ENCODE measurements at regions not wholly inside any gene's neighbourhood (a gene's known extent, or its start where the extent isn't known, plus 50 kb on each side); places are given as distances from the start of the nearest gene placed in this dataset.

DNA sequence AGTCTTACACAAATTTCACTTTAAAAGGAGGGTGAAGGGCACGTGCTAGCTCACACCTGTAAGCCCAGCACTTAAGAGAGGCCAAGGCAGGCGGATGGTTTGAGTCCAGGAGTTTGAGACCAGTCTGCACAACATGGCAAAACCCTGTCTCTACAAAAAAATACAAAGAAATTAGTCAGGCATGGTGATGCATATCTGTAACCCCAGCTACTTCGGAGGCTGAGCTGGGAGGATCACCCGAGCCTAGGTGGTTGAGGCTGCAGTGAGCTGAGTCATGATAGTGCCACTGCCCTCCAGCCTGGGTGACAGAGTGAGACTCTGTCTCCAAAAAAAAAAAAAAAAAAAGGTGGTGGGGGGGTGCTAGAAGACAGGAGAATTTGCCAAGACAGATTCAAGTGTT lies 237.3 kb upstream of the KLF14 start:
- DNase-seq = peak; percentile 64

DNA sequence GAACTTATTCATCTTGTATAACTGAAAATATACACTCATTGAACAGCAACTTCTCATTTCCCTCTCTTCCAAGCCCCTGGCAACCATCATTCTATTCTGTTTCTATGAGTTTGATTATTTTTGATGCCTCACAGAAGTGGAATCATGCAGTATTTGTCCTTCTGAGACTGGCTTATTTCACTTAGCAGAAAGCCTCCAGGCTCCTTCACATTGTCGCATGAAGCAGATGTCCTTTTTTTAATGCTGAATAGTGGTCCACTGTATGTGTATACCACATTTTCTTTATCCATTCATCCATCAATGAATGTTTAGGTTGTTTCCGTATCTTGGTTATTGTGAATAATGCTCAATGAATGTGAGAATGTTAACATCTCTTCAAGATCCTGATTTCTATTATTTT lies 238.2 kb upstream of the KLF14 start:
- no peak for DNase-seq

DNA sequence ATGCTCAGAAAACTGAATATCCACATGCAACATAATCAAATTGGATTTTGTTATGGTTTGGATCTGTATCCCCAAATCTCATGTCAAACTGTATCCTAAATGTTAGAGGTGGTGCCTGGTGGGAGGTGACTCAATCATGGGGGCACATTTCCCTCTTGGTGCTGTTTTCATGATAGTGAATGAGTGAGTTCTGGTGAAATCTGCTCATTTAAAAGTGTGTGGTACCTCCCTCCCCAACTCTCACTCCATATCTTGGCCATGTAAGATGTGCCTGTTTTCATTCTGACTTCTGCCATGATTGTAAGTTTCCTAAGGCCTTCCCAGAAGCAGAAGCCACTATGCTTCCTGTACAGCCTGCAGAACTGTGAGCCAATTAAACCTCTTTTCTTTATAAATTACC lies 239.6 kb upstream of the KLF14 start:
- DNase-seq = no peak

DNA sequence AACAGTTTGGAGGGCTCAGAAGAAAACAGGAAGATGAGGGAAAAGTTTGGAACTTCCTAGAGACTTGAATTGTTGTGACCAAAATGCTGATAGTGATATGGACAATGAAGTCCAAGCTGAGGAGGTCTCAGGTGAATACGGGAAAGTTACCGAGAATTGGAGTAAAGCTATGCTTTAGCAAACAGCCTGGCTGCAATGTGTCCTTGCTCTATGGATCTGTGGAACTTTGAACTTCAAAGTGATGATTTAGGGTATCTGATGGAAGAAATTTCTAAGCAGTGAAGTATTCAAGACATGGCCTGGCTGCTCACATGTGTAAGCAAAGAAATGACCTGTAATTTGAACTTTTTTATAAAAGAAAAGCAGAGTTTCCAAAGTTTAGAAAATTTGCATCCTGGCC lies 240.2 kb upstream of the KLF14 start:
- no peak for DNase-seq

DNA sequence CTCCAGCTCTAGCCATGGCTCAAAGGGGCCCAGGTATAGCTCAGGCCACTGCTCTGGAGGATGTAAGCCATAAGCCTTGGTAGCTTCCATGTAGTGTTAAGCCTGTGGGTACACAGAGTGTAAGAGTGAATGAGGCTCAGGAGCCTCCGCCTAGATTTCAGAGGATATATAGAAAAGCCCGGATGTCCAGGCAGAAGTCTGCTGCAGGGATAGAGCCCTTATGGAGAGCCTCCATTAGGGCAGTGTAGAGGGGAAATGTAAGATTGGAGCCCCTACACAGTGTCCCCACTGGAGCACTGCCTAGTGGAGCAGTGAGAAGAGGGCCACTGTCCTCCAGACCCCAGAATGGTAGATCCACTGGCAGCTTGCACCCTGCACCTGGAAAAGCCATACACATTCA lies 240.8 kb upstream of the KLF14 start:
- no peak for DNase-seq

DNA sequence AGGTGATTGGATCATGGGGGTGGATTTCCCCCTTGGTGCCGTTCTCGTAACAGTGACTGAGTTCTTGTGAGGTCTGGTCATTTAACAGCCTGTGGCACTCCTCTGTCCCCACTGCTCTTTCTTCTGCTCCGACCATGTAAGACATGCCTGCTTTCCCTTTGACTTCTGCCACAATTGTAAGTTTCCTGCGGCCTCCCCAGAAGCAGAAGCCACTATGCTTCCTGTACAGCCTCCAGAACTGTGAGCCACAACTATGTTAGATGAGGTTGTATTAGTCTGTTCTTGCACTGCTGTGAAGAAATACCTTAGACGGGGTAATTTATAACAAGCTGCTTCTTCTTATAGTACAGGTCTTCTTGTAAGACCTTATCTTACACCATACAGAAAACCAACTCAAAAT lies 241.7 kb upstream of the KLF14 start:
- DNase-seq = no peak

DNA sequence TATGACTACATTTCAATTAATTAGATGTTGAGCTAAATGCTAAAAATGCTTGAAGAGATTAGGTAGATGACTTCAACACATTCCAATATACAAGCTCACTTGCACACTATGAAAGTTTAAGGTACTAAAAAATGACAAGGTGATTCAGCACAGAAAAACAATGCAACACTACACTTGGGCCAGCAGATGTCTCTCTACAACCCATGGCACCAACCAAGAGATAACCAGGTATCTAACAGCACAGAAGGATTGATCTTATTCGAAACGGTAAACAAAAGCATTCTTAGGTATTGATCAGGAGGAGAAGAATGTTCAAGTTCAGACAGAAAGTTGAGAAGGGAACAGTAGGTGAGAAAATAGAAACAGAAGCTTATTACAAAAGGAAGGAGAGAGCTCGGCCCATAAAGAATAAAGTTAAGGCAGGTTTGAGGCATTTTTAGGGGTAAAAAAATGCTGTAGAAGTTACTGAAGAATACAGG lies 248.2 kb upstream of the KLF14 start:
- peak; percentile 75 for DNase-seq

GRCh38 chr7:130982651-130983050 lies 248.6 kb upstream of the KLF14 start:
- DNase-seq = no peak

GRCh38 chr7:130985361-130985760 lies 251.4 kb upstream of the KLF14 start:
- DNase-seq = peak; percentile 69

DNA sequence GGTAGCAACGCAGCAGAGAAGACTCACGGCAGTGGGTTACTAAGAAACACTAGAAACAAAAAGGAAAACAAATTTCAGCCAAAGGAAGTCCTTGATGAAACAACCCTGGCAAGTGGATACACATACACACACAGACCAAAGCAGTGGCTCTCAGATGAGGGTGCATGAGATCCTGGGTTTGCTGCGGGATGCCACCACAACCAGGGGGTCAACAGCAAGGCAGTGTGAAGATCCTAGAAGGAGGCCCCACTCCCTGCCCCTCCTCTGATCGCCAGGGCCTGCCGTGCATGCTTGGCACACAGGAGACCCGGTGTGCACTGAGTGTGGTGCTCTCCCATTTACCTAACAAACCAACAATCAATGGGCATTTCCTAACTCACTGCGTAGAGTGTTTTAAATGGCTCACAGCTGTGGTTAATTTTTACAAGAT lies 252.3 kb upstream of the KLF14 start:
- peak; percentile 76 for DNase-seq

DNA sequence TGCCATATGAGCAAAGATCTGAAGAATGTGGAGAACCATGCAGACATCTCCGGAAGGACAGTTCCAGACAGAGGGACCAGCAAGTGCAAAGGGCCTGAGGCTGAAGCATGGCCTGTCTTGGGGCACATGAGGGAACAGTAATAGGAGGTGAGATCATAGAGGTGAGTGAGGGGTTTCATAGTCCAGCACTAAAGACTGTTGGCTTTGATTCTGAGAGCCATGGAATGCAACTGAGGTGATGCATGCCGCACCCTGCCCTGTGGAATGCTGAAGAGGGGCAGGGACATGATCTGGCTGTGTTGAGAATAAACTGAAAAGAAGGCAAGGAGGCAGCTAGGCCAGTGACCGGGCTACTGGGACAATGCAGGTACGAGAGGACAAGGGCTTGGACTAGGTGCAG lies 253.1 kb upstream of the KLF14 start:
- no peak for DNase-seq

DNA sequence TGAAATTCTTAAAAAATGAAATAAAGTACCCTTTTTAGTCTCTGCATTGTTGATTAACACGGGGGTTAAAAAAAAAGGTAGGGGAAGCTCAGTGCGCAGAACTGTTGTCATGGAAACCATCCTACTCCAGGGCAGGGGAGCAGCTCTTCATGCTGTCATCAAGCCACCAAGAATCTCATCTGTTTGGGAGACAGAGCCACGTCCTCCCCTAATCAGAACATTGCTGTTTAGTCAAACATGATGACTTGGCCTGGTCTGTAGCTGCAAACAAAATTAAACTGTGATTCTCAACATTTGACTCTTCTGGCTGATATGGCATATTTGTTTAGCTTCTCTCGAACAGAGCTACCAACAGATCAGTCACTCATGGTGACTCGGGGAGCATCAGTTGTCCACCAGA lies 254.4 kb upstream of the KLF14 start:
- peak; percentile 91 for DNase-seq

- peak; percentile 53 for DNase-seq
Observed at GRCh38 chr7:130989101-130989795, 255.2 kb upstream of the KLF14 start.

DNA sequence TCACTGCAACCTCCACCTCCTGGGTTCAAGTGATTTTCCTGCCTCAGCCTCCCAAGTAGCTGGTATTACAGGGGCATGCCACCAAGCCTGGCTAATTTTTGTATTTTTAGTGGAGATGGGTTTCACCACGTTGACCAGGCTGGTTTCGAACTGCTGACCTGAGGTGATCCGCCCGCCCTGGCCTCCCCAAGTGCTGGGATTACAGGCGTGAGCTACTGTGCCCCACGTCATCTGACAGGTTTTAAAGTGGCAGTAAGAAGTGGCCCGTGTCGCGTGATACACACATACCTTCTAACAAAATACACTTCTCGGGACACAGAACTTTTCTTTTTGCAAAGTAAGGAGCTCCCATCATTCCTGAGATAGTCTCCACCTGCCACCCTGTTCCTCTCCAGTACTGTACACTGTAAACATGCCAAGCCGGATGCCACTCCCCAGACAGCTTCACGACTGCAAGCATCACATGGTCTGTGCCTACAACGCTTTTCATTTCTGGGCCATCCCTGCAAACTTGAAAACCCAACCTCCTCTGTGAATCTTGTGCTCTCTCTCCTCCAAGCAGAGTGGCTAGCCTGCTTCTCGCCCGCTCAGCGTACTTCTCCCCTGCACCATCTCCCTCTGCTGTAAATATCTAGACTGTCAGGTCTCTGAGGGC lies 256.3 kb upstream of the KLF14 start:
- DNase-seq = peak; percentile 80

GRCh38 chr7:130993671-130994365 lies 259.8 kb upstream of the KLF14 start:
- DNase-seq = no peak

DNA sequence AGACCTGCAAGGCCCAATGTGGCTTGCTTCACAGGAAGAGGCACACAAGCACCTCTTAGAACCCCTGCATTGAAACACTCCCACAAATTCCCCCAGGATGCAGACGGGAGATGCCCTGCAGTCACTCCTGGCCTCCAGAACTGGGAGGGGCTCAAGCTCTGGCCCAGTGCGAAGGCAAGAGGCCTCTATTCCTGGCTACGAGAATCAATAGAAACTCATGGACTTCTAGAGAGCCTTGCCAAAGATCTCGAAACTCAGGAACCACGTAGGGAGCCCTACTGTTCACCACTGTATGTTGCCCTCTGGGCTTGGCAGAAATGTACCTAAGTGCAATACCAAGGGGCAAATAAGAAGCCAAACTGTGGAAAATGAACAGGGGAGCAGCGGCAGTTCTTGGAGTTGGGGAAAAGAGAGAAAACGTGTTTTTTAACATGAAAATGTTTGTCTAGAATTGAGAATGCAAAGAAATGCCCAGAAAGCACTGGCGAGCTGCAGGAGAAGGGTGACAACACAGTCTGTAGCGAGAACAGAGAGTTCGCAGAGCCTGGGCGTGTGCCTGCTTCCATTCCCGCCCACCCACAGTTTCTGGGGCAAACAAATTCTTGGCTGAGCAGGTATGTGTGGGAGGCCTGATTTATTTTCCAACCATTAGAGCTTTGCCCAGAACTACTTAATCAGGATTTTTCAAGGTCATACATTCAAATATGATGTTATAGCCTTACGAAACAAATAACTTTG lies 260.5 kb upstream of the KLF14 start:
- no peak for DNase-seq

DNA sequence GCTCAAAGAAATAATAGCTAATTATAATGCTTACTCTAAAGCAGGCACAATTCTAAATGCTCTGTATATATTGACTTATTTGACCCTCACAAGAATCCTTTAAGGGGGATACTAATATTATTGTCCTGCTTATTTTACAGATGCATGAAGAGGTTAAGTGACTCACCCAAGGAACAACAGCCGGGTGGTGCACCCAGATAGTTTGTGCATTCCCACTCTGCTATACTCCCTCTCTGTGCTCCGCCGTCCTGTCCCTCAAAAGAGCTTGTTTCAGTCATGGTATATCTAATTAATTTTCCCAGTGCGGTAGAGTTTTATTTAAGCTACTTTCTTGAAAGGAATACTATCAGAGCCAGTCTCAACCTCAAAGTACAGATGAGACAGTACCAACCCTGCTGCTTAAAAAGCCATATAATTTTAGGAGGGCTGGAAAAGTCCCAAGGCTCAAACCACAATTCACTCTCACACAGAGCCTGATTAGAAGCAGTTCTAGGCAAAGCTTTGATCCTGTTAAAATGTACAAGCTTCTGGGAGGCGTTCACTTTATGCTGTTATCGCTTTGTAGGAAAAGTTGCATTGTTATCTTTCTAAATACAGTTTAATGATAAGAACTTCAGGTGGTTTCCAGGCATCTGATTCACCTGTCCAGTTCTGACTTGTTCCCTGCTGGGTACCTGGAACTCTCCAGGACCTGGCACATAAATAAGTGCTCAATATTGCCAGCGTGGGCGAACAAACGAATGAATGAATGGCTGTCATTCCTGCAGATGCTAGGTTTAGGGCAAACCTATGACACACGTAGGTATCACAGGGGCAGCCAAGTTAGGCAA lies 261.5 kb upstream of the KLF14 start:
- DNase-seq = no peak

DNA sequence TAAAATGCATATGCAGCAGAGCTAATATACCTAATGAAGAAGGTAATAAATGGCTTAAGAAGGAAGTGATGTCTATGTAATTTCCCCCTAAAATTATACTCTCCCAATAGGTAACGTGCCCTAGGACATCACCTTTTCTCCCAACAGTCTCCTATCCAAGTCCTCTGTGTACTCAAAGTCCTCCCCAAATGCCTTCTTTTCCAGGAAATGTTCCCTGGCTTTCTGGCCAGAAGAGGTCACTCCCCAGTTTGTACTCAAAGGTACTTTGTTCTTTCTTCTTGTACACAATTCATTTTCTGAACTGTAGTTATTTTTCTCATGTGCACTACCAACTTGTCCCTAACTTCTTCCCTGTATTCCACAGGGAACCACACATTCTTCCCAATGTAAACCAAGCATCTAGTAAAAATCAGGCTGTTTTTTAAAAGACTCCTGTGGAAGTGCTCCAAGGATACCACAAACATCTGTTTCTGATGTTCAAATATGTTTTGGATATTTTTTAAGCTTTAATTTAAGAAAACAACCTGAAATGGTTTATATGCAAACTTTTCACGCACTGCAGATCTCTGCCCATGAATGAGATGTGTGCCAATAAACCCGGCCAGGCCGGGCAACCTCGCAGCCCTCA lies 262.3 kb upstream of the KLF14 start:
- DNase-seq = no peak

DNA sequence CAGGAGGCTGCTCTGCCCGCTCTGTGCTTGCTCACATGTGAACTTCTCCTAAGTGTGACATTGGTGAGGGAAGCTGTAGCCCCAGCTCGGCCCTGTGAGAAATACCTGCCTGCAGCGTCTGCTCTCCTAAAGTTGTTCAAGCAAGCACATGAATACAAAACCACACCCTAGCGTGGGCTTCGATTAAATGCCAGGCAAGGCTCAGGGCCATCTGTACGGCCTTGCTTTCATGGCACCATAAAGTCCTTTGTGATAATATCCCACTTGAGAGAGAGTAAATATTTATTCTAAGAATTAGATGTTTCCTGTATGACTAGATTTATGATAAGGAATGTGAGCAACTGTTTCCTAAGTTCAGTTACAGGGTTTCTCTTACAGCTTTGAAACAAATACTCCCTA lies 262.8 kb upstream of the KLF14 start:
- peak; percentile 53 for DNase-seq

DNA sequence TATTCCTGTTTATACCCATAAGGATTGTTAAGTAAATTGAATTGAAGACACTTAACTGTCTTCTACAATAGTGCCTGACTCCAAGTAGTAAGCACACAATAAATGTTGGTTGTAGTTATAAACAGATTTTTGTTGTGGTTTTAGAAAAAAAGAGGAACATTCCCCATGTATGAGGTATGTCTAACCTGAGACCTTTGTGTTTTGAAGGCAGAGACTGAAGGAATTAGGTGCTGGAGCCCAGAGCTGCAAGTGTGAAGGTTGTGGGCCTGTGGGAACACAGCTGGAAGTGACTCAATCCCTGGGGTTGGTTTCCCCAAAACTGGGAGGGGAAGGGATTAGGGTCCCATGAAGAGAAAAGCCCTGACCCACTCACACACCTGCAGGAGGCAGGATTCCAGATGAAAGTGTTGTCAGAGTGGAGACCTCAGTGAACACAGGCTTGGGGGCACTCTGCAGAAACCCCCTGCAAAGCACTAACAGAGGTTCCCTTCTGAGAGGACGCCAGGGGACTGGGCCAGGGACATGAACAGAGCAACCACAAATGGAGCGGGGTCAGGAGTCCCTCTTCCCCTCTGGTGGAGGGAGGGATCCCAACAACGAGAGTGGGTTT lies 265.1 kb upstream of the KLF14 start:
- DNase-seq = no peak

- no peak for DNase-seq
Observed at GRCh38 chr7:130999926-131000325, 265.9 kb upstream of the KLF14 start.

DNA sequence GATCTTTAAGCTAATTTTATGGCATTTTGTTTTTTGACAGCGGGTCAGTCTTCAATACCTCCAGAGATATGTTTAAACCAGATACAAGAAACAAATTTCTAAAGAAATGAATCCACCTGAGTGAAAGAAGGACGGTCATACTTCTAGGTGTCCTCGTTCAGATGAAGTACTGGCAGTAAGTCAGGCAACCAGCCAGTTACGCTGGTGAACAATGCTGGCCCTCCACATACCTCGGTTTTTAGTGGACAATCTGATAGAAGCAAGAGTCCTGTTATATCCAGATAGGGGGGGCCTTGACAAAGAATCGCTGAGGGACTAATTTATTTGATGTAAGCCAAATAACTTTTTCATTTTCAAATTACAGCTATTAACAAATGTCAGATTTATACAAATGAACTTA lies 266.4 kb upstream of the KLF14 start:
- no peak for DNase-seq
